Endothelial cell (in vitro differentiated cells): ENCODE measurements at regions not wholly inside any gene's neighbourhood (a gene's known extent, or its start where the extent isn't known, plus 50 kb on each side); places are given as distances from the start of the nearest gene placed in this dataset.

Experiments
- DNase-seq: peaks from one replicate; pipeline ENCODE4 v3.0.0; 2021; ENCODE audit warnings: low spot score
- H3K27ac Mint-ChIP-seq: one replicate; pipeline ENCODE4 v1.8.0; 2021; ENCODE audit warnings: mixed read lengths, inconsistent platforms; ENCODE audit not compliant: unreplicated experiment
- H3K27me3 Mint-ChIP-seq: one replicate; pipeline ENCODE4 v1.8.0; 2021; ENCODE audit warnings: mild to moderate bottlenecking, moderate library complexity, mixed read lengths, inconsistent platforms; ENCODE audit not compliant: unreplicated experiment
- H3K36me3 Mint-ChIP-seq: one replicate; pipeline ENCODE4 v1.8.0; 2021; ENCODE audit warnings: mild to moderate bottlenecking, low read depth, mixed read lengths, inconsistent platforms; ENCODE audit not compliant: unreplicated experiment
- H3K4me1 Mint-ChIP-seq: one replicate; pipeline ENCODE4 v1.8.0; 2021; ENCODE audit warnings: mild to moderate bottlenecking, mixed read lengths, inconsistent platforms; ENCODE audit not compliant: unreplicated experiment
- H3K4me3 Mint-ChIP-seq: one replicate; pipeline ENCODE4 v1.8.0; 2021; ENCODE audit warnings: mild to moderate bottlenecking, mixed read lengths, inconsistent platforms; ENCODE audit not compliant: unreplicated experiment
- H3K9me3 Mint-ChIP-seq: one replicate; pipeline ENCODE4 v1.8.0; 2021; ENCODE audit warnings: mixed read lengths, inconsistent platforms; ENCODE audit not compliant: unreplicated experiment
- TF ChIP-seq, protein P1 (sequence below): fragments of 200-600 bp; sonication (generic); IDR thresholded peaks from one replicate; pipeline ENCODE4 v1.5.0; 2021; ENCODE audit warnings: antibody characterized with exemption; ENCODE audit not compliant: unreplicated experiment

DNA sequence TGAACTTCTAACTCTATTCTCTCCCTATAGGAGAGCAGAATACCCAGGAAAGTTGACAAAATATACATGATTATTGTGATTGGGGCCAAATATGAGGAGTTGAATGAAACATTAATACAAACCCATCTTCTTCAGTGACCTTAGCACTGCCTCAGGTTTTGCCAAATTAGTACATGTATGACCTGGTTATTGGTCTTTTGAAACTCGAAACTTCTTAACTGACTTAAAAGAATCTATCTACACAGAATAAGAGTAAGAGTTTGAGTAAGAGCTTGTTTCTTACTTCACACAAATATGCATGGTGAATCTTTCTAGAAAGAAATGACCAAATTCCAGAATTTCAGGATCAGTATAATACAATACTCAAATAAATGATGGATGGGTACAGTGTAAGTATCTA, 213.0 kb upstream of the GK2 start:
- Mint-ChIP-seq H3K27me3 (no peaks in the 10 kb centered on the region), H3K36me3 (no peaks in the 10 kb centered on the region), H3K27ac (no peak overlapping the region), H3K4me3 (no peak overlapping the region), H3K9me3 (no peaks in the 10 kb centered on the region), H3K4me1 (peaks cover 3% of the 10 kb centered on the region)
- no peak for DNase-seq
- TF ChIP-seq, protein P1, sequence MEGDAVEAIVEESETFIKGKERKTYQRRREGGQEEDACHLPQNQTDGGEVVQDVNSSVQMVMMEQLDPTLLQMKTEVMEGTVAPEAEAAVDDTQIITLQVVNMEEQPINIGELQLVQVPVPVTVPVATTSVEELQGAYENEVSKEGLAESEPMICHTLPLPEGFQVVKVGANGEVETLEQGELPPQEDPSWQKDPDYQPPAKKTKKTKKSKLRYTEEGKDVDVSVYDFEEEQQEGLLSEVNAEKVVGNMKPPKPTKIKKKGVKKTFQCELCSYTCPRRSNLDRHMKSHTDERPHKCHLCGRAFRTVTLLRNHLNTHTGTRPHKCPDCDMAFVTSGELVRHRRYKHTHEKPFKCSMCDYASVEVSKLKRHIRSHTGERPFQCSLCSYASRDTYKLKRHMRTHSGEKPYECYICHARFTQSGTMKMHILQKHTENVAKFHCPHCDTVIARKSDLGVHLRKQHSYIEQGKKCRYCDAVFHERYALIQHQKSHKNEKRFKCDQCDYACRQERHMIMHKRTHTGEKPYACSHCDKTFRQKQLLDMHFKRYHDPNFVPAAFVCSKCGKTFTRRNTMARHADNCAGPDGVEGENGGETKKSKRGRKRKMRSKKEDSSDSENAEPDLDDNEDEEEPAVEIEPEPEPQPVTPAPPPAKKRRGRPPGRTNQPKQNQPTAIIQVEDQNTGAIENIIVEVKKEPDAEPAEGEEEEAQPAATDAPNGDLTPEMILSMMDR = no peak

DNA sequence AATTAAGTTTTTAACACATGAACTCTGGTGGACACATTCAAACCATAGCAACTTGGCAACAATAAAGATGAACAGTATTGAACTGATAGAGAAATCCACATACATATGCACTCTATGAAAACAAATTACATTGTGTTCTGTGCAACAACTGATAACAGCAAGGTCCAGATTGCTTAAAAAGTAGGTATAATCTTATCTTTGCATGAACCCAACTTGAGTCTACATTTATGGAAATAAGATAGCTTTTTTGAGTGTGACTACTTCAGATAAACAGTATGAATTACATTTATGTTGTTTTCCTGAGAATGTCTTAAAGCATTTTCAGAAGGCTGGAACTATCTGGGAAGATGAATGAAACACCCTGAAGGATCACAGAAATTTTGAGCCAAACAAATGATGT, 212.6 kb upstream of the GK2 start:
- Mint-ChIP-seq H3K27ac (no peak overlapping the region), H3K4me3 (no peak overlapping the region), H3K27me3 (no peaks in the 10 kb centered on the region), H3K36me3 (no peaks in the 10 kb centered on the region), H3K4me1 (peaks cover 3% of the 10 kb centered on the region), H3K9me3 (no peaks in the 10 kb centered on the region)
- TF ChIP-seq, protein P1 = no peak
- DNase-seq = no peak

DNA sequence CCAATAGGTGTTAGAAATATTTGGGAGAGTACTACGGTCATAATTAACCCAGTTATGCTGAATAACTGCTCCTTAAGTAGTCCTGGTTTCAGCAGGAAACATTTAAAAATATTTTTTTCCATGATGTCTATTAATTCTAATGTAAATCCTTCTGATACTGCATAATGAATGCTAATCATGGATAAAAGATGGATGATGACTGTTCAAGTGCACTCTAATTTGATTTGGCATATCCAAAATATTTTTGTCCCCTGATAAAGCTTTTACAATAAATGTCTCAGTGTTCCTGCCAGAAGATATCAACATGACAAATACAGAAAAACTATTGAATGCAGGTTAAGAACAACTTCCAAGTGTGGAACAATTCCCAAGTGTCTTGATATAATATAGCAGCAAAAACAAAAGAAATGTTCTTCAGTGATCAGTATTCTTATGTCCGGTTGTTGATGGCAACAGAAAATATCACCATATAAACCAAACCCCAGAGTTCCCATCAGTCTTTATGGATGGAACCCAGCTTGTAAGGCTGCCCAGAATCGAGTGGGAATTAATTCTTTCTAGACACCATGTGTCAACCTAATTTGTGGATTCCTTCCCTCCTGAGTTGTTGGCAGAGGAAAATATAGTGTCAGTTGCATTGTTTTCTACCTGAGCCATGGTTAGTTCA, 205.4 kb upstream of the GK2 start:
- TF ChIP-seq, protein P1 = no peak
- Mint-ChIP-seq H3K4me1 (no peaks in the 10 kb centered on the region), H3K9me3 (no peaks in the 10 kb centered on the region), H3K27ac (no peak overlapping the region), H3K4me3 (no peak overlapping the region), H3K36me3 (no peaks in the 10 kb centered on the region), H3K27me3 (no peaks in the 10 kb centered on the region)
- no peak for DNase-seq

DNA sequence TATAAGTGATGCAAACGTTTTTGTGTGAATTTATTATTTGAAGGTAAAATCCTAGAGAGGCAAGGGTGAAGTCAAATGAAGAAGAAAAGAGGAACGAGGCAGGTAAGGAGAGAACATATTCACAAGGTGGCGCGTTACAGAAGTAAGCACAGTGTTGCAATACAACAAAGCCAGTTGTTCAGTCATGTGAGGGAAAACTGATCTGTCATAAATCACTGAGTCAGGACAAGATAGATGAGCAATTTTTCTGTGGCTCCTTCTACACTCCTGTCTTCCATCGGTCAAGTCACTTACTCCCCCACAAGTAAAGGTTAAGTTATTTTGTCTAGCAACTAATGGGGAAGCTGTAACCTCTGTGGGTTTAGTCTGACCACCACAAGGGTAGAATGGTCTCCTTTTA, 203.0 kb upstream of the GK2 start:
- TF ChIP-seq, protein P1 = no peak
- no peaks in the 10 kb centered on the region for H3K36me3 Mint-ChIP-seq
- no peaks in the 10 kb centered on the region for H3K9me3 Mint-ChIP-seq
- no peak overlapping the region for H3K4me3 Mint-ChIP-seq
- no peaks in the 10 kb centered on the region for H3K4me1 Mint-ChIP-seq
- no peak overlapping the region for H3K27ac Mint-ChIP-seq
- no peaks in the 10 kb centered on the region for H3K27me3 Mint-ChIP-seq
- DNase-seq = no peak

DNA sequence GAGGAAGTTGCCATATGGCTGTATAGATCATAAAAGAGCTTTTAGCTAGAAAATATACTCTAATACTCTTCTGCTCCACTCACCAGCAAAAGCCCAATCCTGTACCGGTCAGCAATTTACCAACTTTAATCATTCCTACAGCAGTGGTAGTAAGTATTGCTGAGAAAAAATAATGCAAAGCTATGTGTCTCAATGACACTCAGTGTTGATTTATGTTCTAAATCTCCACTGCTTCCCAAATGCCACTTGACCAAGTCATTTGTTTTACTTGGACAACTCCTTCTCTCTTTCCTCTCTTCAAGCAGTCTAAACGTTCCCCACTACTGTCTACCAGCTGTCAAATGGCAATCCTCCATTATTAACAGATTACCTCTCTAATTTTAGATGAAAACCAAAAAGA, 201.8 kb upstream of the GK2 start:
- no peak overlapping the region for H3K27ac Mint-ChIP-seq
- H3K27me3 Mint-ChIP-seq = no peaks in the 10 kb centered on the region
- H3K36me3 Mint-ChIP-seq = no peaks in the 10 kb centered on the region
- DNase-seq = no peak
- no peaks in the 10 kb centered on the region for H3K9me3 Mint-ChIP-seq
- H3K4me3 Mint-ChIP-seq = no peak overlapping the region
- TF ChIP-seq, protein P1 = no peak
- H3K4me1 Mint-ChIP-seq = no peaks in the 10 kb centered on the region
